Right renal pelvis (tissue), 4 donors: ENCODE measurements at regions not wholly inside any gene's neighbourhood (a gene's known extent, or its start where the extent isn't known, plus 50 kb on each side); places are given as distances from the start of the nearest gene placed in this dataset.
"Not testable (repeated sequence)": the region's sequence is repeated elsewhere in the genome, so short reads cannot be mapped to it uniquely, and the experiment has no call there.

Experiments used
- DNase-seq, 4 donors: peaks; one replicate each; pipeline ENCODE4 v3.0.0-alpha.2; 2013; ENCODE audit warnings: low read depth in 4 of 4, low spot score in 3 of 4, missing footprints in 1 of 4

- DNase-seq, result no peak
Measured at GRCh38 chr1:243996223-243996622, 54.9 kb upstream of the ZBTB18 start.

- no peak for DNase-seq
Measured at GRCh38 chr1:243991650-243992049, 59.4 kb upstream of the ZBTB18 start.

GRCh38 chr1:243984788-243985187, 66.3 kb upstream of the ZBTB18 start:
- no peak for DNase-seq

- DNase-seq, result no peak
Measured at GRCh38 chr1:243982447-243983018, 68.5 kb upstream of the ZBTB18 start.

GRCh38 chr1:243980471-243980870, 70.6 kb upstream of the ZBTB18 start:
- DNase-seq, result no peak

- DNase-seq, result no peak
Measured at GRCh38 chr1:243980071-243980470, 71.0 kb upstream of the ZBTB18 start.

GRCh38 chr1:243979396-243979795, 71.7 kb upstream of the ZBTB18 start:
- DNase-seq, result no peak

GRCh38 chr1:243977094-243977493, 74.0 kb upstream of the ZBTB18 start:
- DNase-seq, result no peak

GRCh38 chr1:243974451-243975292, 76.4 kb upstream of the ZBTB18 start:
- peak in 3 of 4 donors; percentile 4 to 12 (median 5) for DNase-seq

- DNase-seq, result no peak
Measured at GRCh38 chr1:243973169-243973568, 77.9 kb upstream of the ZBTB18 start.

GRCh38 chr1:243970077-243970476, 81.0 kb upstream of the ZBTB18 start:
- no peak for DNase-seq

- DNase-seq, result no peak
Measured at GRCh38 chr1:243968413-243968812, 82.7 kb upstream of the ZBTB18 start.

- no peak for DNase-seq
Measured at GRCh38 chr1:243964915-243965314, 86.2 kb upstream of the ZBTB18 start.

- no peak for DNase-seq
Measured at GRCh38 chr1:243963571-243963970, 87.5 kb upstream of the ZBTB18 start.

GRCh38 chr1:243962541-243962940, 88.5 kb upstream of the ZBTB18 start:
- DNase-seq, result no peak

- no peak for DNase-seq
Measured at GRCh38 chr1:243959998-243960397, 91.1 kb upstream of the ZBTB18 start.

- no peak for DNase-seq
Measured at GRCh38 chr1:243957141-243957540, 93.9 kb upstream of the ZBTB18 start.

GRCh38 chr1:243956450-243956849, 94.6 kb upstream of the ZBTB18 start:
- no peak for DNase-seq

GRCh38 chr1:243951207-243951606, 99.9 kb upstream of the ZBTB18 start:
- DNase-seq, result not testable (repeated sequence)

- no peak for DNase-seq
Measured at GRCh38 chr1:243950166-243950565, 100.1 kb upstream of the AKT3 start.

GRCh38 chr1:243946946-243947345, 96.9 kb upstream of the AKT3 start:
- DNase-seq, result no peak

- DNase-seq, result no peak
Measured at GRCh38 chr1:243946253-243946652, 96.2 kb upstream of the AKT3 start.
